HG02763 (cell line): ENCODE measurements at regions not wholly inside any gene's neighbourhood (a gene's known extent, or its start where the extent isn't known, plus 50 kb on each side); places are given as distances from the start of the nearest gene placed in this dataset.
"Not testable (repeated sequence)": the region's sequence is repeated elsewhere in the genome, so short reads cannot be mapped to it uniquely, and the experiment has no call there.

ENCODE experiments used
- ATAC-seq: cut with Tn5 transposase; IDR thresholded peaks from one replicate; pipeline ENCODE4 v1.9.1; 2021; ENCODE audit warnings: mild to moderate bottlenecking, moderate library complexity; ENCODE audit not compliant: unreplicated experiment

DNA sequence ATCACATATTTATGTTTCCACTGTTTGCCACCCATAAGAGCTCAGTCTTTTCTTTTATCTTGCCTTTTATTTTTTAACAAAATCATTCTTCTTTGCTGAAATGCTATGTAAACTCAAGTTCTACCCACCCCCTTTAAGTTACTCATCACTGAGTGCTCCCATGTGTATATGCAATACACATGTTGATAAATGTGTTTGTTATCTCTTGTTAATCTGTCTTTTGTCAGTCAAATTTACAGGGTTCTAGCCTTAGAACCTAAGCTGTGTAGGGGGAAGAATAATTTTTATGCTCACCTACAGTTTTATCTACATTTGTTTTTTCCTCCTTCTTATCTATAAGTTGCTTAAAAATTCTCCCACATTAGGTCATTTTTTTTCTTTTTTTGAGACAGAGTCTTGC is 1195.9 kb downstream of the ROBO2 start:
- no peak for ATAC-seq

DNA sequence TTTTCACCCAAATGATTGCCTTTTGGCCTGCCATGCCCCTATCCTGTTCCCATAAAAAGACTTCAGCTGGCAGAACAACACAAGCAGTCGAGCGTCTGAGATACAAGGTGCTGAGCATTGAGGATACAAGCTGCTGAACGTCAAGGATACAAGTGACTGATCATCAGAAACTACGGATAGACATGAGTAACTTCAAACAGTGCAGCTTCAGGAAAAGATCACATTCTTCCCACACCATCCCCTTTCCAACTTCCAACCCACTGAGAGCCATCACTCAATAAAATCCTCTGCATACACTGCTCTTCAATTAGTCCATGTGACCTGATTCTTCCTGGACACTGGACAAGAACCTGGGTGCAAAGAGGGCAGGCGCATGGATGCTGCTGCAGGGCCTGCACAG is 1198.9 kb downstream of the ROBO2 start:
- ATAC-seq, result no peak

DNA sequence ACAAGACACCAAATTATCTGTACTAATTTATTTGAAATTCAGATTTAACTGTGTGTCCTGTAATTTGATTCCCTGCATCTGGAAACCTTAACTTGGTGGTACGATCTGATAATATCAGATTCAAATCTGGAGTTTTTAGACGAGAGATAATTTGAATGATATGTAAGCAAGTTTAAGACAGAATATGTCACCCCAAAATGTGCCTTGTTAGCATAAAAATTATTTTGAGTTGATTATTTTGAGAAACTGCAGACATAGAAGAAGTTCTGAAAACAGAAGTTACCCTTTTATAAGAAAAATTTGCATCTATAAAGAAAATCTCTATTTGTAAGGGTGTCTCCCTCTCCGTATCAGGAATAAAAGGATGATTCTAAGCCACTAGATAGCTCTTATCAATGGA is 1202.8 kb downstream of the ROBO2 start:
- ATAC-seq, result no peak

DNA sequence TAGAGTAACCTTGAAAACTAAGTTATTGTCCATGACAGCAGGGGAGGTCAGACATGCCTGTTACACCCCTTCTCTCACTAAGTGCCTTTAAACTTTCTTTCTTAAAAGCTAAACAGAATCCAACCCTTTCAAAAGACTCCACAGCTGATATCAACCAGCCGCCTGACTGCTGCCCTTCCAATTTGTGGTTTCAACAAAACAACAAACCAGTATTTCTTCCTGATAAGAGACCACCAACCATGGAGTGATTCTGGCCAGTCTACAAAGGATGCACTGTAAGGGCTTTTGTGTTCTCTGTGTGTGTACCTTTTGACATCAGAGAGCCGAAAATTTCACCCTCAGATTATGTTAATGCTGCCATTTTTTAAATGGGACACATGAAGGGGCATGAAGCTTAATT is 1204.2 kb downstream of the ROBO2 start:
- no peak for ATAC-seq

DNA sequence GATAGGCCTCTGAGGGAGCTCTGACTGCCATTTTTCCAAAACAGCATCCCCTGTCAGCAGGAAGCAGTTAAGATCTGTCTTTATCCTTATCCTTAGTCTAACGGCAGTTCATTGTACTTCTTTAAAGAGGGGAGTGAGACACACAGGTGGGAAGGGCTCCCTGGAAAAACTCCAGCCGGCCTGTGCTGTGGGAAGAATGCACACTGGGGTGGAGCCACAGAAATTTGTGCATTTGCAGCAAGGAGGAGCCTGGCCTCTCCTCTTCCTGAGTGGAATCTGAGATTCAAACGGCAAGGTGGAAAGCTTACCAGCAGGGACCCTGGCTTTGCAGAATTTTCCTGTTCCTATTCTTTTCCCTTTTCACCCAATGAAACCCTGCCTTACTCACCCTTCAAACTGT is 1209.4 kb downstream of the ROBO2 start:
- no peak for ATAC-seq

DNA sequence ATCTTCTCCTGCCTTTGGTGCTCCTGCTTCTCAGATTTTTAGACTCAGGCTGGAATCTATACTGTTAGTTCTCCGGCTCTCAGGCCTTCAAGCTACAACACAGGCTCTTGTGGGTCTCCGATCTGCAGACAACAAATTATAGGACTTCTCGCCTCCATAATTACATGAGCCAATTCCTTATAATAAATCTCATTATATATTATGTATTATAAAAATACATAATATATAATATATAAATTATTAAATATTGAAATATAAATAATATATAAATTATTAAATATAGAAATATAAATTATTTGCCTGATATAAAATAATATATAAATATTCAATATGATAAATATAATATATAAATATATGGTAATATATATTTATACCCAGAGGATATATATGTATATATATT is 1214.0 kb downstream of the ROBO2 start:
- no peak for ATAC-seq

DNA sequence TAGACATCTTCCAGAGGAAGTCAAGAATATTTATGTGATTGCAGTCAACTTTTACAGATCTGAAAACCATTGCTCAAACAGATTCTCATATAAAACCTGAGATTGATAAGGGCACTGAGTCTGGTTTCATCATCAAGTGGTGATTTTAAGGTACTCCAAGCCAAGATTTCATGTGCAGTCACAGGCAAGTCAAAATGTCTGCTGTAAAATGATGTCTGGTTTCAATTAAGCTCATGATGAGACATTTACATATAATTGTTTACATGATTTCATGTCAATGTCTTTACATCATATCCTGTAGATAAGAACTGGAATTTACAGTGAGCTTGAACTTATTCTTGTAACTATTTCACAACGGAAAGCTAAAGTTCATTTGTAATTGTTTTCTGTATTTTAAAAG is 1215.5 kb downstream of the ROBO2 start:
- no peak for ATAC-seq

DNA sequence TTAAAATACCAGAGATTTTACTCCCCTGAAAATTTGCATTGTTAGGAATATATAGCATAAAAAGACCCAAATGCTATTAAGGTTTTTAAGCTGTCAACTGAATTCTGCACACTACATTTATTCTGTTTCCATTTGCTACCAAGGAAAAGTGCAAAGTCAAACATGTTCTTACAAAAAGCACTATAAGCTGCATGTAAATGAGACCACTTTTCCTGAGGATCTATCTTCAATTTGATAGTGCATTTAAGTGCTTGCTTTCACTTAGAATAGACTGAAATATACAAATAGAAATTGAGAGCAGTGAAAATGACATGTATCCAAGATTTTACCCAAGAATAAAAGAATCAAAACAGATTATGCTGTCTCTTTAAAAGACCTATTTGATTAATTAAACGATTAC is 1216.2 kb downstream of the ROBO2 start:
- no peak for ATAC-seq

DNA sequence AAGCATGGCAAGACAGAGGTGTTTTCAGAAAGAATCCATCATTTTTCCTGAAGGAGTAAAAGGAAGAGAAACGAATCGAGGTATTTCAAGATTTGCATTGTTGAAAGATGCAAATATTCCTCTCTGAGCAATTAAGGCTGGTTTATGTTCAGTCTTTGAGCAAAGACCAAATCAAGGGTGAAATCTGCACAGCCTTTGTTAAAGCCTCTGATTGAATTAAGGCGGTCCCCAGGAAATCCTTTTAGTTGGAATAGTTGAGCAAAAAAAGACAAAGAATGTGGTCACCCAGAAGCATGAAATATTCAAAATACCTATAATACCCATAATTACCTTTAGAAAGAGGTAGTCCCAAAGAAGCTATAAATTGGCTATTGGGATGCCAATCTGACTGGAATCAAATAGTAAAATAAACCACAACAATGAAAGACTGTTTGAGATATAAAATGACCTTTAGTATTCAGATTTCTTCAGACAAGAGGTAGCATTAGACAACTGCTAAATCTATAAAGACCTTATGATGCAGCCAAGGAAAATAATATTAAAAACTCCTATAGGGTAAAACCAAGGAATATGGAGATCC is 1218.1 kb downstream of the ROBO2 start:
- ATAC-seq, result no peak

DNA sequence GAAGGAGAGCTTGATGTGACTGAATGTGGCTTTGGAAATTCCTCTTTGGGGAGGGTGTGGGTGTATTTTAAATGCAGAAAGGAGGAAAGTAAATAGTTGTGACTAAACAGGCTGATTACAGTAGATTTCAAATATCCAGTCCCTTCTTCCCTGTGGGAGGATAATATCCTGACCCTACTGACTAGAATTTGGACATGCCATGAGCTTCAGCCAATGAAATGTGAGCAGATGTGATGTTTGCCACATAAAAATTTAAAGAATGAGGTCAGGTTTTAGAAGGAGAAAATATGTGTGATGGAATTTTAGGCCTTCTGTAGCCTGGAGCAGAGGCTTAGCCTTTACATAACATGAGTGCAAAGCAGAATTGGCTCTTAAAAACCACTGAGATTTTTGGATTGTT is 1218.9 kb downstream of the ROBO2 start:
- ATAC-seq, result no peak

DNA sequence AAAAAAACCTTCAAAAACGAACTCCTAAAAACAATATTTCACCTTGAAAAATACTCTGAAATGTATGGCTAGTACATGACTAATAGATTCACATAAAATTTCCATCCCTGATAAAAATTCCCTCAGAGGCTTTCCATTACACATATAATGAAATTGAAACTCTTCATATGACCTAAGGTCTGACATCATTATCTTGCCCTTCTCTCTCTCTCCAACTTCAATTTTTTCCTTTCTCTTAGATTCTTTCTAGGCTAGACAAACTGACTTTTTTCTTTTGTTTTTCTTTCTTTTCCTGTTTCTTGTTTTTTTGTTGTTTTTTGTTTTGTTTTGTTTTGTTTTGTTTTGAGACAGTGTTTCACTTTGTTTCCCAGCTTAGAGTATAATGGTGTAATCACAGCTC is 1220.5 kb downstream of the ROBO2 start:
- no peak for ATAC-seq

DNA sequence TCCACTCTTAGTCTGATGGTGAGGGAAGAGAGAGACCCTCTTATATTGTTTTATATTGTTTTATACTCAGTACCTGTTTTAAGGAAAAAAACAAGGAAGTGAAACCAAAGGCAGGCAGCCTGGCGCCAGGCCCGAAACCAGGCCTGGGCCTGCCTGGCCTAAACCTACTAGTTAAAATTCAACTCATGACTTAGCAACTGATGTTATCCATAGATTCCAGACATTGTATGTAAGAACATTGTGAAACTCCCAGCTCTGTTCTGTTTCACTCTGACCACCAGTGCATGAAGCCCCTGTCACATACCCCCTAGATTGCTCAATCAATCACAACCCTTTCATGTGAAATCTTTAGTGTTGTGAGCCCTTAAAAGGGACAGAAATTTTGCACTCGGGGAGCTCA is 1226.7 kb downstream of the ROBO2 start:
- ATAC-seq, result not testable (repeated sequence)

DNA sequence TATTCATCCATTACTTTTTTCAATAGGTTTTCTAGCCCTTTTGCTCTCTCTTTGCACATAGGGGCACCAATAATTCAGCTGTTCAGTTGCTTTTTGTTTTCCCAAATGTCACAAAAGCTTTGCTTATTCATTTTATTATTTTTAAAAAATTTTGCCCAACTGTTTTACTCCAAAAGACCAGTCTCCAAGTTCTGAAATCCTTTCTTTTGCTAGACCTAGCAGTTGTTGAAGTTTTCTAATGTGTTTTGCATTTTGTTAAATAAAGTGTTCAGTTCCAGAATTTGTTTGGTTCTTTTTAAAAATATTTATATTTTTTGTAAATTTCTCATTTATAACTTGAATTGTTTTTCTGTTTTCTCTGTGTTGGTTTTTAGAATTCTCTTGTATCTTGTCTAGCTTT is 1227.3 kb downstream of the ROBO2 start:
- ATAC-seq, result no peak

DNA sequence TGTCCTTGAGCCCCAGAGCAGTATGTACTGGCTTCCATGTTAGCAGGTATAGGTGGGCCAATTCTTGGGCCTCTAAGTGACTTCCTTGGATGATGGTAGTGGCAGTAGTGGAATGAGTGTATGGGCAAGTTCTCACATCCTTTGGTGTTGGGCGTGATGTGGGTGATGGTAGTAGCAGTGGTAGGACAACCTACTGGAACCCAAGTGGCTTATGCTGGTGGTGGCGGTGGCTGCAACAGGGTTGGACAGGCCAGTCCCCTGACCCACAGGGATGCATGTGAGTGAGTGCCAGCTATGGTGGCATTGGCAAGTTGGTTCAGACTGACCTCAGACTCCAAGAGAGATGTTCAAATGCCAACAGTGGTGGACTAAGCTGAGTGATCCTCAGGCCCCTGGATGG is 1228.2 kb downstream of the ROBO2 start:
- no peak for ATAC-seq

DNA sequence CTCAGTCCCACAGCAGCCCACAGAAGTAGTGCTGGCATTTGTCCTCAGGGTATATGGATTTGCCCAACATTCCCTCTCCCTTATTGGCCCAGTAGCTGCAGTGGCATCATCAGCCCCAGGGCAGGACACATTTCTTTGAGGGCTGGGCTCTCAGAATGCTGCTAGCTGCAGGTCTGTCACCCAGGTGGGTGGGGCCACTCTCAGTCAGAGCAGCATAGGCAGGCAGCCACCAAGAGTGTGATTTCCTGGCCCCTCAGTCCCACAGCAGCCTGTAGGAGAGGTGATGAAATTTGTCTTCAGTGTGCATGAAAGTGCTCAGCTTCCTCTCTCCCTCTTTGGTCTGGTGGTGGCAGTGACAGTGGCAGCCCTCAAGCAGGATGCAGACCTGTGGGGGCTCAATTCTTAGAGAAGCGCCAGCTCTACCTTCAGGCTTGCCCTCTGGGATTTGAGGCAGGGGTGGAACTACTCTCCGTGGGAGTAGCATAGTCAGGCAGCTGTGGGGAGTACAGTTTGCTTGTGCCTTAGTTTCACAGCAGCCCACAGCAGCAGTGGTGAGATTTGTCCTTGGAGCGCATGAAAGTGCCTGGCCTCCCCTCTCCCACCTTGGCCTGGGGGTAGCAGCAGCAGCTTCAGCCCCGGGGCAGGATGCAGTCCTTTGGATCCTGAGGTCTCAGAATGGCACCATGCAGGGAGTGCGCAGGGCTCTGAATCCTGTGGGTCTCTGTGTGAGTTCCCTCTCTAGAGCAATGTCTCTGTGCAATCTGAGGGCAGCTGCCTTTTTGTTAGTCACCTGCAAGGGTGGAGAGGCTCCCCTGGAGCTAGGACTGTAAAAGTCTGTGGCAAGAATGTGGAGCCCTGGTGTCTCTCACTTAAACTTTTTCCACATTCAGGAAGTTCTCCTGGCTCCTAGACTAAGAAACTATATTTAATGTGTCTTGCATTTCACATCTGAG is 1229.1 kb downstream of the ROBO2 start:
- no peak for ATAC-seq

DNA sequence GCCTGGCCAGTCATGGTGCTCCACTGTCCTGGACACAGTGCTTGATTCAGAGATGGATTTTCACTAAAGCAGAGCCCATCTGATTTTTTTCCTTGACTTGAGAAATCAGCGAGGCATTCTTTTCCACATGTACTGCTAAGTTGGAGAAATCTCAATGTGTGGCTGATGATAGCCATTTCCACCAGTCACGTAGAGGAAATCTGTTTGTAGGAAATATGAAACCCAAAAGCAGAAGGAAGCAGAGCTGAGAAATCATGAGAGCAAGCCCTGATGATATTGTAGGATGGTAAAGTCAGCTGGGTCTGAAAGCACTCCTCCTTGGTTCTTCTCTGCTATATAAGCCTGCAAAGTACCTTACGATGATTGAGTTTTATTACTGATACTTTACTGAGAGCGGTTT is 1233.4 kb downstream of the ROBO2 start:
- ATAC-seq, result no peak

DNA sequence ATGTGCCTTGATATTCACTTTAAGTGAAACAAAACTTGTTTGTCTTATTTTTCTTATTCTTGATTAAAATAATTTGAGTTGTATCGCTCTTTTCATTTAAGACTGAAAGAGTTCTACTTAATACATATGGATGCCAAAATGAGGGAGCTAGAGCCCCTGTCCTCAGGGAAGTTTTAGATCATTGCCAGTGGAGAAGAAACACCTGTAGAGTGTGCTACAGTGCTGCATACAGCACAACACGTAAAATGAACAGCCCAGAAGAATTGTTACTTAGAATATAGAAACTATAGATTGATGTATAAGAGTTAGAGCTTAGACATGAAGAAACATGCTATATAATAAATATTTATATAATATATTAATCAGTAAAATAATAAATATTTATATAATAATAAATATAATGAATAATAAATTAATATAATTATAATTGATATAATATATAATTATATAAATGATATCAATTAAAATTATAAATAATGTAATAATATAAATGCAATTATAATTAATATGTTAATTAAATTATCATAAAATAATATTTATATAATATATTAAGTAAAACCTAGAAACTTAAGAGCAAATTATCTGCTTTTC is 1234.7 kb downstream of the ROBO2 start:
- no peak for ATAC-seq

DNA sequence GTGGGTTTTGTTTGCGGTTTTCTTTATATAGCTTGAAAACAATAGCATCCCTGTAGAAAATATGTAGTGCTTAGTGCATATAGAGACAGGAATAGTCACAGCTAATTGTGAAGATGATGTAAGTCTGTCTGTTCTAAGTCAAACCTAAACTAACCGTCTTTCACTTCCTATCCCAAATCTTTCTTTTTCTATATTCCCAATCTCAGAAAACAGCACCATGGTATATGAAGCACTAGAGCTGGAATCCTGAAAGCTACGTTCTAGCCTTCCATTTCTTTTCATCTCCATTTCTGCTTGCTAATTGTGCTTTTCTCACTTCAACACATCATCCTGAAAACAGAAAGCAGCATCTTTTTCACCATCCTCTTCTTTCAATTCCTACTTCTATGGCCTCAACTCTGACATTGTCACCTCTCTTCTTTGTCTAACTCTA is 1235.5 kb downstream of the ROBO2 start:
- no peak for ATAC-seq

DNA sequence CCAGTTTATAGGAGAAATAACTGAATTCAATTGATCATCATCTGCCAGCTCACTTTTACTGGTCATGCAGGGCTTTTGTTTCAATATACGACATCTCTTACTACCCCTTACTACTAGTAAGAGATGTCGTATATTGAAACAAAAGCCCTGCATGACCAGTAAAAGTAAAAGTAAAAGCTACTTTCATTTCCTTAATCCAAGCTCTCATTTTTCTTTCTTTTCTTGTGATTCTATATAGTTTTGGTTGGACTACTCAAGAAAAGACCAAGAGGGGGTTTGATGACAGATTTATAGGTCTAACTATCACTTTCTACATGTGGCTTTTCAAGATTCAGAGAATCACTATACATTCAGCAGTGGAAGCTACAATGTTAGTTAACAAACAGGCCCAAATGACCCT is 1237.3 kb downstream of the ROBO2 start:
- no peak for ATAC-seq

DNA sequence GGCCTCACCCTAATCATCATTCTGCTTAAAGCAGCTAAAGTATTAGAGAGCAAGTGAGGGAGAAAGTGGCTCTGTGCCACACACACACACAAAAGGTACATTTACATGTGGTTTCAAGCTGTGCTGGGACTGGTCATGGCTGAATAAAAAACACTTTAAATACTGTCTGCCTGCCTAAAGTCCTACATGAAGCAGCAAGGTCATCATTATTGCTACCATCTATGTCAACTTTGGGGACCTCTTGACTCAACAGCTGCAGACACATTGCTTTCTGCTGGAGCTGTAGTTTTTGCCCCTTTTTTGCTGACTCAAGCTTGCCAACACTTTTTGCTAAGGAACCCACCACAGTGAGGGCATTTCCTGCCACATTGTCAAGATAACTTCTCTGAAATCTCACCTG is 1237.9 kb downstream of the ROBO2 start:
- no peak for ATAC-seq

DNA sequence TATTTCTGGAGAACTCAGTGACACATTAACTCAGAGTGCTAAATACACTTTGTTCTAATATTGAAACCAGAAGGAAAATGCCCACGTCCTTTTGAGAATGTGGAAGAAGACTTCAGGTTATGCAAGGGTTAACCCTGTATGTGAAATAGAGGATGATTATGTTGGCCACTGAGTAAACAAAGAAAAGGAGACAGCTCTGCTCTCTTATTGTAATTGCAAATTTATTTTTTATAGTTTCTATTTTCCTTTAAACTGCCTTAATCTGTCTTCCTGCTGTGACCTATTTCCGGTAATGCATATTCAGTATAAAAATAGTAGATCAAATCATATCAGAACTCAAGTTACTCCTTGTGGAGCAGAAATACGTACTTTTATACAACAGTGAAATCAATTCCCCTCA is 1239.2 kb downstream of the ROBO2 start:
- no peak for ATAC-seq

DNA sequence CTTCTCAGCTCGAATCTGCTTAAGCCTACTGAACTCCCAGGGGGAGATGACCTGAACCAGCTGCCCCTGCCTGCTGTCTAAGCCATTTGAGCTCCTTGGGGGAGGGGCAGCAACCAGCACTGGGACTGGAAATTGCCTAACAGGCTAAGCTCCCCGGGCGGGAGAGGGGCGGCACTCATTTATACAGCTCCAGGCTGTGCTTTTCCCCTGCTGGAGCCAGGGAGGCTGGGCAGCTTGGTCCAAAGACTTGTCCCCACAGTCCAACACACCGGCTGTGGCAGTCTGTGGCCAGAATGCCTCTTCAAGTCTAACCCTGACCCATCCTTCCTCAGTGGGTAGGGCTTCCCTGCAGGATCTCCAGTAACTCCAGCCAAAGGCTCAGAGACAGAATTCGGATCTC is 1241.5 kb downstream of the ROBO2 start:
- ATAC-seq, result no peak
